ENCODE measurements at regions not wholly inside any gene's neighbourhood (a gene's known extent, or its start where the extent isn't known, plus 50 kb on each side); places are given as distances from the start of the nearest gene placed in this dataset.

GRCh38 chr1:71285529-71285928, 204.7 kb upstream of the ZRANB2 start:
- Histone ChIP-seq H3K9me3 (ENCODE audit: control insufficient read depth in 4 of 4, insufficient read depth in 3 of 4, low read length in 3 of 4) (peaks cover 0 to 3% (median 0%) of the 10 kb centered on the region in 4 donors), H3K4me1 (ENCODE audit: control insufficient read depth in 5 of 5, insufficient read depth in 5 of 5, low read length in 5 of 5) (no peaks in the 10 kb centered on the region), H3K27me3 (ENCODE audit: control insufficient read depth in 3 of 3, insufficient read depth in 3 of 3, low read length in 2 of 3) (no peaks in the 10 kb centered on the region), H3K27ac (ENCODE audit: low read depth in 1 of 2, low read length in 1 of 2) (no peak overlapping the region), H3K36me3 (ENCODE audit: control insufficient read depth in 4 of 4, insufficient read depth in 4 of 4, low read length in 4 of 4) (no peaks in the 10 kb centered on the region), H3K4me3 (no peak overlapping the region), H3K9ac (ENCODE audit: insufficient read depth in 1 of 2, low read length in 2 of 2) (no peak overlapping the region)
- TF ChIP-seq, protein P1, sequence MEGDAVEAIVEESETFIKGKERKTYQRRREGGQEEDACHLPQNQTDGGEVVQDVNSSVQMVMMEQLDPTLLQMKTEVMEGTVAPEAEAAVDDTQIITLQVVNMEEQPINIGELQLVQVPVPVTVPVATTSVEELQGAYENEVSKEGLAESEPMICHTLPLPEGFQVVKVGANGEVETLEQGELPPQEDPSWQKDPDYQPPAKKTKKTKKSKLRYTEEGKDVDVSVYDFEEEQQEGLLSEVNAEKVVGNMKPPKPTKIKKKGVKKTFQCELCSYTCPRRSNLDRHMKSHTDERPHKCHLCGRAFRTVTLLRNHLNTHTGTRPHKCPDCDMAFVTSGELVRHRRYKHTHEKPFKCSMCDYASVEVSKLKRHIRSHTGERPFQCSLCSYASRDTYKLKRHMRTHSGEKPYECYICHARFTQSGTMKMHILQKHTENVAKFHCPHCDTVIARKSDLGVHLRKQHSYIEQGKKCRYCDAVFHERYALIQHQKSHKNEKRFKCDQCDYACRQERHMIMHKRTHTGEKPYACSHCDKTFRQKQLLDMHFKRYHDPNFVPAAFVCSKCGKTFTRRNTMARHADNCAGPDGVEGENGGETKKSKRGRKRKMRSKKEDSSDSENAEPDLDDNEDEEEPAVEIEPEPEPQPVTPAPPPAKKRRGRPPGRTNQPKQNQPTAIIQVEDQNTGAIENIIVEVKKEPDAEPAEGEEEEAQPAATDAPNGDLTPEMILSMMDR (IDR thresholded peaks at IDR 0.05; ENCODE audit: control extremely low read depth, extremely low read depth) = no peak
- ATAC-seq (ENCODE audit: insufficient read depth, low FRiP score) = no peak
- 79 to 88% methylated on average over 1 of the region's 1 CpG for WGBS, 2 donors
- DNase-seq = no peak

GRCh38 chr1:71276466-71276865, 195.6 kb upstream of the ZRANB2 start:
- Histone ChIP-seq H3K4me1 (ENCODE audit: control insufficient read depth in 5 of 5, insufficient read depth in 5 of 5, low read length in 5 of 5) (no peaks in the 10 kb centered on the region), H3K27ac (ENCODE audit: low read depth in 1 of 2, low read length in 1 of 2) (no peak overlapping the region), H3K27me3 (ENCODE audit: control insufficient read depth in 3 of 3, insufficient read depth in 3 of 3, low read length in 2 of 3) (no peaks in the 10 kb centered on the region), H3K36me3 (ENCODE audit: control insufficient read depth in 4 of 4, insufficient read depth in 4 of 4, low read length in 4 of 4) (no peaks in the 10 kb centered on the region), H3K4me3 (no peak overlapping the region), H3K9me3 (ENCODE audit: control insufficient read depth in 4 of 4, insufficient read depth in 3 of 4, low read length in 3 of 4) (no peaks in the 10 kb centered on the region), H3K9ac (ENCODE audit: insufficient read depth in 1 of 2, low read length in 2 of 2) (no peak overlapping the region)
- TF ChIP-seq, protein P1 (IDR thresholded peaks at IDR 0.05; ENCODE audit: control extremely low read depth, extremely low read depth) = no peak
- no peak for ATAC-seq (ENCODE audit: insufficient read depth, low FRiP score)
- no peak for DNase-seq

- H3K4me3 ChIP-seq = no peak overlapping the region
- DNase-seq (no peak), ATAC-seq (ENCODE audit: insufficient read depth, low FRiP score) (no peak)
- no peaks in the 10 kb centered on the region for H3K9me3 ChIP-seq (ENCODE audit: control insufficient read depth in 4 of 4, insufficient read depth in 3 of 4, low read length in 3 of 4)
- no peaks in the 10 kb centered on the region for H3K4me1 ChIP-seq (ENCODE audit: control insufficient read depth in 5 of 5, insufficient read depth in 5 of 5, low read length in 5 of 5)
- H3K36me3 ChIP-seq (ENCODE audit: control insufficient read depth in 4 of 4, insufficient read depth in 4 of 4, low read length in 4 of 4) = no peaks in the 10 kb centered on the region
- TF ChIP-seq, protein P1 (IDR thresholded peaks at IDR 0.05; ENCODE audit: control extremely low read depth, extremely low read depth) = no peak
- 79 to 83% methylated on average over 4 to 5 of the region's 6 CpGs for WGBS, 2 donors
- no peak overlapping the region for H3K27ac ChIP-seq (ENCODE audit: low read depth in 1 of 2, low read length in 1 of 2)
- no peak overlapping the region for H3K9ac ChIP-seq (ENCODE audit: insufficient read depth in 1 of 2, low read length in 2 of 2)
- no peaks in the 10 kb centered on the region for H3K27me3 ChIP-seq (ENCODE audit: control insufficient read depth in 3 of 3, insufficient read depth in 3 of 3, low read length in 2 of 3)
Observed at GRCh38 chr1:71273334-71273733, 192.5 kb upstream of the ZRANB2 start.

DNA sequence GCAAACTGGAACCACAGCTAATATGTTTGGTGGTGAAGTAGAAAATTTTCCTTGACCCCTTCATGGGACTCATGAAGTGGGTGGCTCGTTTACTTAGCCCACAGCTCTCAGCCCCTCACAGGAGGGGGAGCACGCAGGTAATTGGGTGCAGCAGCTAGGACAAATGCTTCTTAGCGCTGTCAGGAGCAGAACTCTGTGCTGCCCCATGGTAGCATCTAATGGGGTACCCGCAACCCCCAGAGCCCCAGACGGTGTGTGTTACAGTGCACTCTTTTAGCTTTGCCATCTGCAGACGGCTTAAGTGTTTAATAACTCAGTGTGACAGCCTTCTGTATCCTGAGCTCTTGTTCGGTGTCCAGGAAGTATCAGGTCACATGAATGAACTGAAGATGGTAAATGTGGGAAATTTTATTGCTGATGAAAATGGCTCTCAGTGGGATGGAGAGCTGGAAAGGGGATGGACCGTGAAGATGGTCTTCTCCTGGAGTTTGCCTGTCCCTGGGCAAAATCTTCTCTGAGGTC, 189.6 kb upstream of the ZRANB2 start:
- no peak overlapping the region for H3K4me3 ChIP-seq
- H3K36me3 ChIP-seq (ENCODE audit: control insufficient read depth in 4 of 4, insufficient read depth in 4 of 4, low read length in 4 of 4) = no peaks in the 10 kb centered on the region
- H3K9me3 ChIP-seq (ENCODE audit: control insufficient read depth in 4 of 4, insufficient read depth in 3 of 4, low read length in 3 of 4) = no peaks in the 10 kb centered on the region
- ATAC-seq (ENCODE audit: insufficient read depth, low FRiP score) = no peak
- no peaks in the 10 kb centered on the region for H3K4me1 ChIP-seq (ENCODE audit: control insufficient read depth in 5 of 5, insufficient read depth in 5 of 5, low read length in 5 of 5)
- WGBS, 2 donors = 68 to 79% methylated on average over 8 of the region's 8 CpGs
- no peak for DNase-seq
- H3K9ac ChIP-seq (ENCODE audit: insufficient read depth in 1 of 2, low read length in 2 of 2) = no peak overlapping the region
- TF ChIP-seq, protein P1 (IDR thresholded peaks at IDR 0.05; ENCODE audit: control extremely low read depth, extremely low read depth) = no peak
- no peak overlapping the region for H3K27ac ChIP-seq (ENCODE audit: low read depth in 1 of 2, low read length in 1 of 2)
- H3K27me3 ChIP-seq (ENCODE audit: control insufficient read depth in 3 of 3, insufficient read depth in 3 of 3, low read length in 2 of 3) = no peaks in the 10 kb centered on the region
